Kidney (tissue), 13 donors: ENCODE measurements at regions not wholly inside any gene's neighbourhood (a gene's known extent, or its start where the extent isn't known, plus 50 kb on each side); places are given as distances from the start of the nearest gene placed in this dataset.

Experiments used
- DNase-seq, 5 donors: peaks; one replicate each; pipeline ENCODE4 v3.0.0-alpha.2; 2013 to 2020
- FAIRE-seq: peaks from 2 replicates; lab custom pipeline; 2012; peaks lifted over from hg19 to GRCh38; lab: Jason Lieb, UNC
- H3K27ac ChIP-seq, 2 donors: one replicate each; pipeline ENCODE4 v1.7.0; 2013; ENCODE audit warnings: low read depth in 2 of 2, low read length in 2 of 2, inconsistent platforms in 1 of 2
- H3K27me3 ChIP-seq: one replicate; pipeline ENCODE4 v1.7.1; 2013; ENCODE audit warnings: low read length, inconsistent platforms; ENCODE audit not compliant: control insufficient read depth, insufficient read depth
- H3K36me3 ChIP-seq, 3 donors: one replicate each; pipeline versions ENCODE4 v1.7.0 to v1.7.1; 2013; ENCODE audit warnings: low read length in 3 of 3, control low read depth in 1 of 3, inconsistent platforms in 1 of 3; ENCODE audit not compliant: insufficient read depth in 3 of 3, control insufficient read depth in 2 of 3
- H3K4me1 ChIP-seq, 3 donors: one replicate each; pipeline versions ENCODE4 v1.7.0 to v1.7.1; 2013; ENCODE audit warnings: low read length in 3 of 3, inconsistent platforms in 1 of 3, low read depth in 1 of 3; ENCODE audit not compliant: control insufficient read depth in 2 of 3, insufficient read depth in 2 of 3
- H3K4me3 ChIP-seq, 3 donors: one replicate each; pipeline versions ENCODE4 v1.7.0 to v1.8.1; 2013; ENCODE audit warnings: low read length in 3 of 3, control low read depth in 1 of 3, inconsistent platforms in 1 of 3
- H3K9ac ChIP-seq, 3 donors: one replicate each; pipeline versions ENCODE4 v1.7.0 to v1.7.1; 2013; ENCODE audit warnings: low read length in 3 of 3, control low read depth in 1 of 3, inconsistent platforms in 1 of 3
- H3K9me3 ChIP-seq, 3 donors: one replicate each; pipeline versions ENCODE4 v1.7.0 to v1.7.1; 2013; ENCODE audit warnings: low read length in 3 of 3, control low read depth in 1 of 3, inconsistent platforms in 1 of 3; ENCODE audit not compliant: control insufficient read depth in 2 of 3, insufficient read depth in 1 of 3
- CTCF ChIP-seq: IDR thresholded peaks from 3 replicates; pipeline ENCODE4 v1.5.1; 2012; ENCODE audit warnings: mild to moderate bottlenecking, moderate library complexity, borderline replicate concordance; ENCODE audit not compliant: insufficient read depth; ENCODE audit errors: extremely low read depth
- intact Hi-C: fragments of 100-400 bp; cut with DNase I; formaldehyde crosslinking; loops from one replicate; pipeline ENCODE4 v1.11.1; 2022
- donor health status: control.
- donor health status: control.
- donor health status: control.
- donor health status: control.
- donor health status: control.
- donor health status: DM: yes; HTN: yes; CAD: no.
- donor health status: Normal renal cell carcinoma (clear cell type).

DNA sequence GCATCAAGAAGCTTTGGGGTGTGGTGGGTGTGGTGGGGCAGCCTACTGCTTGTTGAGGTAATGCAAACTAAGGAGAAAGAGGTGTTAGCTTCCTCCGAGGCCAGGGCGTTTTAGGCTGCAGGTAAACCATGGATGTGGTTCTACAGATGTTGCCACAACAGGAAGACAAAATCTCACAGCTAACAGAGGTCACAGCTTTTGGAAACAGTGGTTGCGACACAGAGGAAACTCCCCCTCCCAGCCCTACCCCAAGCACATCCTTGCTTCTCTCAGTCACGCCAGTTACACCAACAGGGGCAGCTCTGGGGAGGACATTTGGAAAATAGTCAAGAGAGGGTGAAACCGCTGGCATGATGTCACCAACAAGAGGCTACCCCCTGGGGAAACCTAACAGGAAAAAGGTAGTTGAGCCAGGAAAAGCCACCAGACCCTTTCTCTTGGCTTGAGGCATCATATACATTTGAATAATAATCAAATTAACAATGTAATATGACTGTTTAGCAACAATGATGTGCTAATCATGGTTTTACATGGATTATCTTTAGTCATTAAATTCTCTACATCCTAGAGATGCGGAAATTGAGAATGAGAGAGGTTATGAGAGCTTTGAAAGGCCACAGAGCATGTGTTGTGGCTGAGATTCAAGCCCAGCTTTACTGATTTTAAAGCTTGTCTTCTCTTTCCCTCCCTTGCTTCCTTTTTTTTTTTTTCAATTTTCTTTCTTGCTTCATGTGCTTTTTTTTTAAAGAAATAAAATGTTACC lies 82.2 kb upstream of the IL12B start:
- intact Hi-C loops = no loop called here
- Histone ChIP-seq H3K9ac (no peak overlapping the region), H3K4me3 (no peak overlapping the region), H3K9me3 (no peaks in the 10 kb centered on the region), H3K36me3 (no peaks in the 10 kb centered on the region), H3K4me1 (no peaks in the 10 kb centered on the region), H3K27ac (no peak overlapping the region), H3K27me3 (no peaks in the 10 kb centered on the region)
- DNase-seq (no peak), FAIRE-seq (no peak)
- no peak for TF ChIP-seq CTCF

DNA sequence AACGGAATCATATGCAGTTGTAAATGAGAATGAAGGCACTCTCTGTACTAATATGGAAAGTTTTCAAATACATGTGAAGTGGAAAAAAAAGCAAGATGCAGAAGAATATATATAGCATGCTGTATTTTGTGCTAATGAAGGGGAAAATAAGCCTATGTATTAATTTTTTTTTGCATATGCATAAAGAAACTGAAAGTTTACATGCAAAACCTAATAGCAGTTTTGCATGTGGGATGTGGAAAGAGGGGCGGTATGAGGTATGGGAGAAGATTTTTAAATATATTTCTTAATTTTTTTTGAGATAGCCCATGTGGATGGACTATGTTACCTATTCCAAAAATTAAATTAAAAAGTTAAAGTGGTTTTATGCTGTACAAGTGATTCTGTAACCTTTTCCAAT lies 83.7 kb upstream of the IL12B start:
- H3K9me3 ChIP-seq = no peaks in the 10 kb centered on the region
- FAIRE-seq (no peak), DNase-seq (no peak)
- no peak overlapping the region for H3K27ac ChIP-seq
- H3K9ac ChIP-seq = no peak overlapping the region
- H3K4me3 ChIP-seq = no peak overlapping the region
- intact Hi-C loops = no loop called here
- no peaks in the 10 kb centered on the region for H3K4me1 ChIP-seq
- no peaks in the 10 kb centered on the region for H3K27me3 ChIP-seq
- no peak for TF ChIP-seq CTCF
- no peaks in the 10 kb centered on the region for H3K36me3 ChIP-seq

DNA sequence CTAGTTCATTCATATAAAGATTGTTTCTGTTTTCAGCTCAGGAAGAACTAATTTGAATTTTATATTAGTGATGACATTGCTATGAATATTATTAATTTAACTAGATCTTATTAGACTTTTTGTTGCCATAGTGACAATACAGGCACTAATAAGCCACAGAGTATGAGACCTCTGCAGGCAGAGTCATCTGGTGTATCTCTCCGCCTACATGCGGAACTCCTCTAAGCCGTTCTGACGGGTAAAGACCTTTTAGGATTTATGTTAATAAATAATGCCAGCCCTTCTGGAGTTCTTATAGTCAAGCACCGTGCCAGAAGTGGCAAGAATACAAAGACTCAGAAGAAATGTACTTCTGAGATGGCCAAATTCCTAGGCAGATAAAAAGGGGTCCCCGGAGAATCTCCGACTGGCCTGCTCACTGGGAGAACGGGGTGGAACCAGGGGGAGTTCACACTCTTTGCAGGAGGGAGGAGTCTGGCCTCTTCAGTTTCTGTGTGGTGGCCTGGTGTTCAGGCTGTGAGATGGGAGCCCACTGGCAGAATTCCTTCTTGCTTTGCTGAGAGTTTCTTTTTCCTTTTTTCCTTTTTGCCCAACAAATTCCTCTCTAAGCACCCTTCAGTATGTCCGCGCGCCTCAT lies 85.1 kb upstream of the IL12B start:
- H3K9ac ChIP-seq = no peak overlapping the region
- no peak for TF ChIP-seq CTCF
- no peaks in the 10 kb centered on the region for H3K9me3 ChIP-seq
- no peak overlapping the region for H3K4me3 ChIP-seq
- H3K36me3 ChIP-seq = no peaks in the 10 kb centered on the region
- intact Hi-C loops = no loop called here
- FAIRE-seq (no peak), DNase-seq (peak in 1 of 5 donors; percentile 12)
- H3K27ac ChIP-seq = no peak overlapping the region
- H3K4me1 ChIP-seq = no peaks in the 10 kb centered on the region
- H3K27me3 ChIP-seq = no peaks in the 10 kb centered on the region
